DND-41 (cell line): ENCODE measurements at regions not wholly inside any gene's neighbourhood (a gene's known extent, or its start where the extent isn't known, plus 50 kb on each side); places are given as distances from the start of the nearest gene placed in this dataset.

Experiments
- ATAC-seq: fragments of 200-7000 bp; cut with Tn5 transposase; 3 replicates; pipeline ENCODE4 v1.9.1; 2021; ENCODE audit warnings: low read depth; ENCODE audit not compliant: insufficient read depth
- DNase-seq: peaks from one replicate; pipeline ENCODE4 v3.0.0-alpha.2; 2020
- H2AFZ ChIP-seq: 2 replicates; pipeline ENCODE4 v1.6.0; 2012; ENCODE audit warnings: low read depth, low read length
- H3K27ac ChIP-seq: 2 replicates; pipeline ENCODE4 v1.5.1; 2012; ENCODE audit warnings: low read length, inconsistent platforms
- H3K27me3 ChIP-seq: fragments of 200-600 bp; sonication (generic); 2 replicates; pipeline ENCODE4 v1.6.0; 2012; ENCODE audit warnings: low read length, mild to moderate bottlenecking, inconsistent platforms; ENCODE audit not compliant: insufficient read depth, poor library complexity
- H3K36me3 ChIP-seq: 2 replicates; pipeline ENCODE4 v1.5.1; 2012; ENCODE audit warnings: low read length, inconsistent platforms; ENCODE audit not compliant: insufficient read depth
- H3K4me1 ChIP-seq: 2 replicates; pipeline ENCODE4 v1.5.1; 2012; ENCODE audit warnings: mild to moderate bottlenecking, low read length; ENCODE audit not compliant: insufficient read depth
- H3K4me2 ChIP-seq: 2 replicates; pipeline ENCODE4 v1.6.0; 2012; ENCODE audit warnings: mild to moderate bottlenecking, moderate library complexity, low read length, inconsistent platforms; ENCODE audit not compliant: insufficient read depth
- H3K4me3 ChIP-seq, 2 experiments: fragments of 200-600 bp in 1 of 2; shearing (Covaris generic) in 1 of 2; 2 replicates each; pipeline ENCODE4 v1.5.1; 2012 to 2016; ENCODE audit warnings: inconsistent platforms in 2 of 2, low read length in 2 of 2, mild to moderate bottlenecking in 2 of 2, low read depth in 1 of 2, moderate library complexity in 1 of 2
- H3K79me2 ChIP-seq: 2 replicates; pipeline ENCODE4 v1.6.0; 2012; ENCODE audit warnings: low read length, inconsistent platforms; ENCODE audit not compliant: insufficient read depth
- H3K9ac ChIP-seq: 2 replicates; pipeline ENCODE4 v1.6.0; 2012; ENCODE audit warnings: low read depth, mild to moderate bottlenecking, inconsistent platforms, low read length, moderate library complexity
- H3K9me3 ChIP-seq: 2 replicates; pipeline ENCODE4 v1.5.1; 2012; ENCODE audit warnings: low read length, moderate library complexity, mild to moderate bottlenecking, inconsistent platforms; ENCODE audit not compliant: insufficient read depth, severe bottlenecking
- H4K20me1 ChIP-seq: 2 replicates; pipeline ENCODE4 v1.6.0; 2012; ENCODE audit warnings: low read length; ENCODE audit not compliant: insufficient read depth
- CTCF ChIP-seq: IDR thresholded peaks from 2 replicates; pipeline ENCODE4 v1.5.1; 2012; ENCODE audit warnings: borderline replicate concordance, low read length, moderate library complexity, mild to moderate bottlenecking; ENCODE audit not compliant: poor library complexity, severe bottlenecking; ENCODE audit errors: extremely low read depth
- EZH2 ChIP-seq: IDR thresholded peaks from 3 replicates; pipeline ENCODE4 v1.6.1; 2012; ENCODE audit warnings: borderline replicate concordance, low read depth, mild to moderate bottlenecking, moderate library complexity, low read length, inconsistent platforms; ENCODE audit not compliant: severe bottlenecking

- no peak overlapping the region for H3K4me3 ChIP-seq
- H3K27ac ChIP-seq = no peak overlapping the region
- H3K79me2 ChIP-seq = no peaks in the 10 kb centered on the region
- H3K36me3 ChIP-seq = no peaks in the 10 kb centered on the region
- no peak overlapping the region for H2AFZ ChIP-seq
- H3K4me1 ChIP-seq = peaks cover 19% of the 10 kb centered on the region
- H3K4me2 ChIP-seq = peak overlapping the region; percentile 75
- no peaks in the 10 kb centered on the region for H4K20me1 ChIP-seq
- H3K9ac ChIP-seq = no peak overlapping the region
- H3K9me3 ChIP-seq = no peaks in the 10 kb centered on the region
- no peak for TF ChIP-seq EZH2
- TF ChIP-seq CTCF = no peak
- DNase-seq = no peak
- ATAC-seq = no peak
- H3K27me3 ChIP-seq = peaks cover 18% of the 10 kb centered on the region
Observed at GRCh38 chr2:45170191-45171135, 161.2 kb upstream of the SIX2 start.

GRCh38 chr2:45169339-45170190 lies 160.3 kb upstream of the SIX2 start:
- peak; percentile 53 for ATAC-seq
- Histone ChIP-seq H3K79me2 (no peaks in the 10 kb centered on the region), H2AFZ (peak overlapping the region; percentile 75), H3K9ac (peak overlapping the region; percentile 58), H3K9me3 (no peaks in the 10 kb centered on the region), H3K4me3 (peak overlapping the region; percentile 21 to 54; a peak in 3 of 4 replicates), H3K4me2 (peak overlapping the region; percentile 75), H3K27me3 (peaks cover 18% of the 10 kb centered on the region), H3K36me3 (no peaks in the 10 kb centered on the region), H3K4me1 (peaks cover 19% of the 10 kb centered on the region), H4K20me1 (no peaks in the 10 kb centered on the region), H3K27ac (no peak overlapping the region)
- DNase-seq = peak; percentile 24
- TF ChIP-seq EZH2 (no peak), CTCF (no peak)

GRCh38 chr2:45168711-45169338 lies 159.6 kb upstream of the SIX2 start:
- no peaks in the 10 kb centered on the region for H3K9me3 ChIP-seq
- H3K27ac ChIP-seq = peak overlapping the region; percentile 57; the same call in 1 of the 2 replicates
- H3K79me2 ChIP-seq = no peaks in the 10 kb centered on the region
- peaks cover 19% of the 10 kb centered on the region for H3K4me1 ChIP-seq
- DNase-seq (peak; percentile 64), ATAC-seq (peak; percentile 90)
- peaks cover 18% of the 10 kb centered on the region for H3K27me3 ChIP-seq
- peak overlapping the region; percentile 75 for H2AFZ ChIP-seq
- H3K36me3 ChIP-seq = no peaks in the 10 kb centered on the region
- peak overlapping the region; percentile 21 to 54; a peak in 3 of 4 replicates for H3K4me3 ChIP-seq
- no peak for TF ChIP-seq CTCF
- peak; percentile 88 for TF ChIP-seq EZH2
- H3K9ac ChIP-seq = peak overlapping the region; percentile 58
- peak overlapping the region; percentile 75 for H3K4me2 ChIP-seq
- H4K20me1 ChIP-seq = no peaks in the 10 kb centered on the region
